GM21381 (cell line): ENCODE measurements at regions not wholly inside any gene's neighbourhood (a gene's known extent, or its start where the extent isn't known, plus 50 kb on each side); places are given as distances from the start of the nearest gene placed in this dataset.

ENCODE experiments used
- ATAC-seq: cut with Tn5 transposase; IDR thresholded peaks from one replicate; pipeline ENCODE4 v1.9.1; 2021; ENCODE audit warnings: mild to moderate bottlenecking, moderate library complexity; ENCODE audit not compliant: unreplicated experiment

GRCh38 chr13:70708775-70709174, 600.5 kb upstream of the KLHL1 start:
- ATAC-seq: no peak

- no peak for ATAC-seq
Observed at GRCh38 chr13:70703755-70704154, 595.5 kb upstream of the KLHL1 start.

GRCh38 chr13:70694996-70695715, 586.9 kb upstream of the KLHL1 start:
- ATAC-seq: no peak

GRCh38 chr13:70668983-70669382, 560.7 kb upstream of the KLHL1 start:
- no peak for ATAC-seq

GRCh38 chr13:70668293-70668692, 560.0 kb upstream of the KLHL1 start:
- no peak for ATAC-seq

GRCh38 chr13:70666883-70667556, 558.8 kb upstream of the KLHL1 start:
- ATAC-seq: no peak

GRCh38 chr13:70662231-70662940, 554.1 kb upstream of the KLHL1 start:
- ATAC-seq: no peak

- ATAC-seq: no peak
Observed at GRCh38 chr13:70644052-70644451, 535.8 kb upstream of the KLHL1 start.

- no peak for ATAC-seq
Observed at GRCh38 chr13:70634893-70635292, 526.6 kb upstream of the KLHL1 start.

- no peak for ATAC-seq
Observed at GRCh38 chr13:70630247-70630646, 522.0 kb upstream of the KLHL1 start.

- ATAC-seq: no peak
Observed at GRCh38 chr13:70623239-70623638, 515.0 kb upstream of the KLHL1 start.

GRCh38 chr13:70622796-70623195, 514.5 kb upstream of the KLHL1 start:
- ATAC-seq: no peak

GRCh38 chr13:70619936-70620335, 511.7 kb upstream of the KLHL1 start:
- no peak for ATAC-seq

GRCh38 chr13:70616847-70617246, 508.6 kb upstream of the KLHL1 start:
- ATAC-seq: no peak

GRCh38 chr13:70613295-70613694, 505.0 kb upstream of the KLHL1 start:
- no peak for ATAC-seq

- ATAC-seq: no peak
Observed at GRCh38 chr13:70612881-70613280, 504.6 kb upstream of the KLHL1 start.

GRCh38 chr13:70604448-70604847, 496.2 kb upstream of the KLHL1 start:
- no peak for ATAC-seq

GRCh38 chr13:70593716-70594115, 485.5 kb upstream of the KLHL1 start:
- no peak for ATAC-seq

- no peak for ATAC-seq
Observed at GRCh38 chr13:70585109-70585508, 476.9 kb upstream of the KLHL1 start.

- no peak for ATAC-seq
Observed at GRCh38 chr13:70580825-70581224, 472.6 kb upstream of the KLHL1 start.

GRCh38 chr13:70579941-70580340, 471.7 kb upstream of the KLHL1 start:
- ATAC-seq: no peak

- no peak for ATAC-seq
Observed at GRCh38 chr13:70571221-70571620, 463.0 kb upstream of the KLHL1 start.
